ENCODE measurements at regions not wholly inside any gene's neighbourhood (a gene's known extent, or its start where the extent isn't known, plus 50 kb on each side); places are given as distances from the start of the nearest gene placed in this dataset.

GRCh38 chr6:120511712-120512111, 822.6 kb downstream of the TBC1D32 start:
- Histone ChIP-seq H3K9ac (ENCODE audit: control insufficient read depth, extremely low read depth, insufficient read depth, low read length) (no peak overlapping the region), H3K36me3 (ENCODE audit: control insufficient read depth in 2 of 2, extremely low read depth in 1 of 2, insufficient read depth in 2 of 2, low read length in 2 of 2) (no peaks in the 10 kb centered on the region), H3K4me2 (ENCODE audit: control insufficient read depth, extremely low read depth, insufficient read depth, low read depth, low read length) (no peak overlapping the region), H2AFZ (ENCODE audit: control insufficient read depth, low read length) (no peak overlapping the region), H3K4me3 (ENCODE audit: control insufficient read depth in 2 of 3, extremely low read depth in 1 of 3, insufficient read depth in 2 of 3, low read depth in 1 of 3, low read length in 3 of 3) (no peak overlapping the region), H3K27ac (ENCODE audit: control insufficient read depth, insufficient read depth, low read length) (no peak overlapping the region), H3K79me2 (ENCODE audit: control insufficient read depth, insufficient read depth, low read length) (no peaks in the 10 kb centered on the region), H3K9me1 (ENCODE audit: control insufficient read depth, extremely low read depth, insufficient read depth, low read length) (no peaks in the 10 kb centered on the region), H3K4me1 (ENCODE audit: control insufficient read depth, extremely low read depth, insufficient read depth, low read length) (no peaks in the 10 kb centered on the region), H3K9me3 (ENCODE audit: control insufficient read depth, low read depth, low read length) (no peaks in the 10 kb centered on the region), H3K27me3 (ENCODE audit: control insufficient read depth, extremely low read depth, insufficient read depth, low read length) (no peaks in the 10 kb centered on the region), H4K20me1 (ENCODE audit: control insufficient read depth, extremely low read depth, insufficient read depth, low read length) (no peaks in the 10 kb centered on the region)
- no peak for TF ChIP-seq EZH2 (IDR thresholded peaks at IDR 0.05; ENCODE audit: low read length)
- TF ChIP-seq, protein P1, sequence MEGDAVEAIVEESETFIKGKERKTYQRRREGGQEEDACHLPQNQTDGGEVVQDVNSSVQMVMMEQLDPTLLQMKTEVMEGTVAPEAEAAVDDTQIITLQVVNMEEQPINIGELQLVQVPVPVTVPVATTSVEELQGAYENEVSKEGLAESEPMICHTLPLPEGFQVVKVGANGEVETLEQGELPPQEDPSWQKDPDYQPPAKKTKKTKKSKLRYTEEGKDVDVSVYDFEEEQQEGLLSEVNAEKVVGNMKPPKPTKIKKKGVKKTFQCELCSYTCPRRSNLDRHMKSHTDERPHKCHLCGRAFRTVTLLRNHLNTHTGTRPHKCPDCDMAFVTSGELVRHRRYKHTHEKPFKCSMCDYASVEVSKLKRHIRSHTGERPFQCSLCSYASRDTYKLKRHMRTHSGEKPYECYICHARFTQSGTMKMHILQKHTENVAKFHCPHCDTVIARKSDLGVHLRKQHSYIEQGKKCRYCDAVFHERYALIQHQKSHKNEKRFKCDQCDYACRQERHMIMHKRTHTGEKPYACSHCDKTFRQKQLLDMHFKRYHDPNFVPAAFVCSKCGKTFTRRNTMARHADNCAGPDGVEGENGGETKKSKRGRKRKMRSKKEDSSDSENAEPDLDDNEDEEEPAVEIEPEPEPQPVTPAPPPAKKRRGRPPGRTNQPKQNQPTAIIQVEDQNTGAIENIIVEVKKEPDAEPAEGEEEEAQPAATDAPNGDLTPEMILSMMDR (optimal IDR thresholded peaks at IDR 0.05 in 1 of 3, IDR thresholded peaks at IDR 0.05 in 1 of 3, conservative IDR thresholded peaks at IDR 0.05 in 1 of 3; ENCODE audit: extremely low read depth in 1 of 3, insufficient read depth in 2 of 3, low read length in 3 of 3), result no peak
- dilution Hi-C loops (cut with MboI; ENCODE audit: extremely low pct_ligation_motif_present, low sequenced_read_pairs), result no loop called here
- DNase-seq (ENCODE audit: low read depth, low spot score) (no peak), FAIRE-seq (no peak)

- Histone ChIP-seq H3K9ac (ENCODE audit: control insufficient read depth, extremely low read depth, insufficient read depth, low read length) (no peak overlapping the region), H2AFZ (ENCODE audit: control insufficient read depth, low read length) (no peak overlapping the region), H4K20me1 (ENCODE audit: control insufficient read depth, extremely low read depth, insufficient read depth, low read length) (no peaks in the 10 kb centered on the region), H3K79me2 (ENCODE audit: control insufficient read depth, insufficient read depth, low read length) (no peaks in the 10 kb centered on the region), H3K4me1 (ENCODE audit: control insufficient read depth, extremely low read depth, insufficient read depth, low read length) (no peaks in the 10 kb centered on the region), H3K9me1 (ENCODE audit: control insufficient read depth, extremely low read depth, insufficient read depth, low read length) (no peaks in the 10 kb centered on the region), H3K27me3 (ENCODE audit: control insufficient read depth, extremely low read depth, insufficient read depth, low read length) (no peaks in the 10 kb centered on the region), H3K9me3 (ENCODE audit: control insufficient read depth, low read depth, low read length) (no peaks in the 10 kb centered on the region), H3K27ac (ENCODE audit: control insufficient read depth, insufficient read depth, low read length) (no peak overlapping the region), H3K36me3 (ENCODE audit: control insufficient read depth in 2 of 2, extremely low read depth in 1 of 2, insufficient read depth in 2 of 2, low read length in 2 of 2) (no peaks in the 10 kb centered on the region), H3K4me2 (ENCODE audit: control insufficient read depth, extremely low read depth, insufficient read depth, low read depth, low read length) (no peak overlapping the region), H3K4me3 (ENCODE audit: control insufficient read depth in 2 of 3, extremely low read depth in 1 of 3, insufficient read depth in 2 of 3, low read depth in 1 of 3, low read length in 3 of 3) (no peak overlapping the region)
- FAIRE-seq, result no peak
- TF ChIP-seq, protein P1 (optimal IDR thresholded peaks at IDR 0.05 in 1 of 3, IDR thresholded peaks at IDR 0.05 in 1 of 3, conservative IDR thresholded peaks at IDR 0.05 in 1 of 3; ENCODE audit: extremely low read depth in 1 of 3, insufficient read depth in 2 of 3, low read length in 3 of 3), result no peak
- no peak for TF ChIP-seq EZH2 (IDR thresholded peaks at IDR 0.05; ENCODE audit: low read length)
- no peak for DNase-seq (ENCODE audit: low read depth, low spot score)
- dilution Hi-C loops (cut with MboI; ENCODE audit: extremely low pct_ligation_motif_present, low sequenced_read_pairs), result no loop called here
Observed at GRCh38 chr6:120498711-120499110, 835.6 kb downstream of the TBC1D32 start.

Data from keratinocyte (primary cell).